DMS79 (cell line): ENCODE measurements at regions not wholly inside any gene's neighbourhood (a gene's known extent, or its start where the extent isn't known, plus 50 kb on each side); places are given as distances from the start of the nearest gene placed in this dataset.
"Not testable (repeated sequence)": the region's sequence is repeated elsewhere in the genome, so short reads cannot be mapped to it uniquely, and the experiment has no call there.

ENCODE experiments used
- DNase-seq: peaks from one replicate; lab custom pipeline; 2025; lab: John Stamatoyannopoulos, UW

GRCh38 chr17:64728041-64728695 lies 66.1 kb upstream of the SMURF2 start:
- no peak for DNase-seq

DNA sequence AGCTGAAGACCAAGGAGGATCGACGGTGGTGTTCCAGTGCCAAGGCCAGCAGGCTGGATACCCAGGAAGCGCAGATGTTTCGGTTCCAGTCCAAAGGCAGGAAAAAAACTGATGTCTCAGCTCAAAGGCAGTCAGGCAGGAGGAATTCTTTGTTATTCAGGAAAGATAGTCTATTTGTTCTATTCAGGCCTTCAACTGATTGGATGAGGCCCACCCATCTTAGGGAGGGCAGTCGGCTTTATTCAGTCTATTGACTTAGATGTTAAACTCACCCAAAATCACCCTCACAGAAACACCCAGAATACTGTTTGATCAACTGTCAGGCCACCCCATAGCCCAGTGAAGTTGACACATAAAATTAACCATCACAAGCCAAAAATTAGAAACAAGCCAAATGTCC lies 63.9 kb upstream of the SMURF2 start:
- DNase-seq = not testable (repeated sequence)

DNA sequence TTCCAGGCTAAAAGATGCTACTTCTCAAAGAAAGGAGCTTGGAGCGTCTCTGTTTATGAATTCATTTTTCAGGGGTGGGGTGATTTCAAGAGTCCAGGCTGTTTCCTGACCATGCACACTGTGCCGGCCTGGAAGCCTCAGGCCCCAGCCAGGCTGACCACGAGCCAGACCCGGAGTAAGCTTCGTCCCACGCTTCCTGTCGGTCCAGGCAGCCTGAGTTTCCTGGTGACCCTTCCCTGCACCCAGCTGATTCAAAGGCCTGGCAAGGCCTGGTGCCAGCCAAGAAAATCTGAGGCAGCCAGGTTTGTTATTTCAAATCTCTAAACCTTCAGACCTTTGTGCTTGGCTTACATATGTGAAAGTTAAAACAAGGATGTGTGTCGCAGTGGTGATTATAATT lies 62.1 kb upstream of the SMURF2 start:
- DNase-seq = not testable (repeated sequence)

GRCh38 chr17:64723781-64724180 lies 61.7 kb upstream of the SMURF2 start:
- DNase-seq = no peak

DNA sequence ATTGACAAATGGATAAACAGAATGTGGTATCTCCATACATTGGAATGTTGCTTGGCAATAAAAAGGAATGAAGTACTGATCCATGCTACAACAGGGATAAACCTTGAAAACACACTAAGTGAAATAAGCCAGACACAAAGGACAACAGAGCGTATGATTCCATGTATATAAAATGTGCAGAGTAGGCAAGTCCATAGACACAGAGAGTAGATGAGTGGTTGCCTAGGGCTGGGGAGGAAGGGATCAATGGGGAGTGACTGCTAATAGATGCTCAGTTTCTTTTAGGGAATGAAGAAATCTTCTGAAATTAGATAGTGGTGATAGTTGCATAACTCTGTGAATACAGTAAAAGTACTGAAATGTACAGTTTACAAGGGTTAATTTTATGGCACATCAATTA lies 59.4 kb upstream of the SMURF2 start:
- DNase-seq = not testable (repeated sequence)

GRCh38 chr17:64720253-64720652 lies 58.1 kb upstream of the SMURF2 start:
- DNase-seq = not testable (repeated sequence)

DNA sequence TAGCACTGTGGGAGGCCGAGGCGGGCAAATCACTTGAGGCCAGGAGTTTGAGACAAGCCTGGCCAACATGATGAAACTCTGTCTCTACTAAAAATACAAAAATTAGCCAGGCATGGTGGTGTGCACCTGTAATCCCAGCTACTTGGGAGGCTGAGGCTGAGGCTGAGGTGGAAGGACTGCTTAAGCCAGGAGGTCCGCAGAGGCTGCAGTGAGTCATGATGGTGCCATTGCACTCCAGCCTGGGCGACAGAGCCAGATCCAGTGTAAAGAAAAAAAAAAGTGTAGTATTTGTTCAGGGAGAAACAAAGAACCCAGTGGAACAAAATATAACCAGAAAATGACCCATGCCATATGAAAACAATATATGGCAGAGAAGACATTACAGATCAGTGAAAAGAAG lies 57.4 kb upstream of the SMURF2 start:
- DNase-seq = not testable (repeated sequence)

GRCh38 chr17:64718816-64719215 lies 56.7 kb upstream of the SMURF2 start:
- not testable (repeated sequence) for DNase-seq

DNA sequence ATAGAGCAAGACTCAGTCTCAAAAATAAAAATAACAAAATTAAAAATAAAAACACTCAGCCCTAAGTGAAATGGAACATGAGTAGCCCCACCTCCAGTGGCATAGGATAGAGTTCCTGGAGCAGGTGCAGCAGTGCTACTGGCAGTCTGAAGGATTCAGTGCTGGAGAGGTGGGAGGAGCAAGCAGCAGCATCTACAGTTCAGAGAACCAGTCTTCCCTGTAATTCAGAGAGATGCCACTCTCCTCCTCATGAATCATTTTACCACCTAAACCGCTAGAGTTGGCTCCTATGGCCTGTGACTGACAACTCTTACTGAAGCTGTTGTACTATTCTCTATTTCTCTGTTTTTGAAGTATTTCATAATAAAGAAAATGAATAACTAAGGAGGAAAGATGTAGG lies 56.0 kb upstream of the SMURF2 start:
- DNase-seq = peak; percentile 46

DNA sequence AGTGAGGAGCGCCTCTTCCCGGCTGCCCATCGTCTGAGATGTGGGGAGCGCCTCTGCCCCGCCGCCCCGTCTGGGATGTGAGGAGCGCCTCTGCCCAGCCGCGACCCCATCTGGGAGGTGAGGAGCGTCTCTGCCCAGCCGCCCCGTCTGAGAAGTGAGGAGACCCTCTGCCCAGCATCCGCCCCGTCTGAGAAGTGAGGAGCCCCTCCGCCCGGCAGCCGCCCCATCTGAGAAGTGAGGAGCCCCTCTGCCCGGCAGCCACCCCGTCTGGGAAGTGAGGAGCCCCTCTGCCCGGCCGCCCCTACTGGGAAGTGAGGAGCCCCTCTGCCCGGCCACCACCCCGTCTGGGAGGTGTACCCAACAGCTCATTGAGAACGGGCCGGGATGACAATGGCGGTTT lies 54.4 kb upstream of the SMURF2 start:
- DNase-seq = not testable (repeated sequence)

GRCh38 chr17:64713786-64714185 lies 51.7 kb upstream of the SMURF2 start:
- DNase-seq = not testable (repeated sequence)

DNA sequence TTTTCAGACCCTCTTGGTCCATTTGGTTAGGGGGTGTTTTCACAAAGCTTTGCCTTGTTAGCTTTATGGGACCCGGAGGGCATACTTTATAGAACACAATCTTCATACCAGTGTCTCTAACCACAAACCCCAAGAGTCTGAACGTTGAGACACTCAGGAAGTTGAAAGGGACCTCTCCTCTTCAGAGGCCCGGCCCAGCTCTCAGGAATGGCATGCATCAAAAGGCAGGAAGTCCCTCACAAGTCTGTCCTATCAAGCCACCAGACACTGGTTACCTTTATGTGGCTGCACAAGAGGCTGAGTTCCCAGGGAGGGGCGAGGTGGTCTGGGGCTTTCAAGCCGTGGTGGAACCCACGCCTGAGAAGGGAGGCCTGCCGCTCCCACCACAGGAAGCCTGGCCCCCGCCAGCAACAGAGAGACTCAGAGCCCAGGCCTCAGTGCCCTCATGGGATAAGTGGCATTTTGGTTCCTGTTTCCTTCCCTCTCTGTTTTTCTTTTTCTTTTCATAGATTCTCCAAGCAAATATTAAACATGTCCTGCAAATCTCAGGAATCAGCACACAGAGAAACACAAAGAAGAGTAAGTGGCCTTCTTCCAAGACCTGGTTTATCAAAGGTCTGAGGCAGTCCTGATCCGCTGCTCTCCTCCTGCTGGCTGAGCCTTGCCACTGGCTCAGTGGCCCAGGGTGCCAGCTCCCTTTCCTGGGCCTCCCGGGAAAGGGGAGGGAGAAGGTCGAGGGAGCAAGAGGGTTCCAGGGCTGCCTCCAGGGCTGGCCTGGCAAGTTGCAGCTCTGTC lies 50.6 kb upstream of the SMURF2 start:
- DNase-seq = not testable (repeated sequence)
